Stimulated activated CD8-positive, alpha-beta memory T cell treated with anti-CD3 and anti-CD28 coated beads, Interleukin-15, amount 100 ng/mL, for 1 hour (primary cell): ENCODE measurements at regions not wholly inside any gene's neighbourhood (a gene's known extent, or its start where the extent isn't known, plus 50 kb on each side); places are given as distances from the start of the nearest gene placed in this dataset.

Experiments used
- DNase-seq: peaks from one replicate; pipeline ENCODE4 v3.0.0-alpha.2; 2020; ENCODE audit warnings: low read depth

- no peak for DNase-seq
These were observed 318.7 kb upstream of the RBFOX1 start for GRCh38 chr16:7013990-7014389.

- no peak for DNase-seq
These were observed 328.4 kb upstream of the RBFOX1 start for GRCh38 chr16:7004266-7004665.

- DNase-seq, result no peak
These were observed 339.1 kb upstream of the RBFOX1 start for GRCh38 chr16:6993544-6993943.

GRCh38 chr16:6988846-6989245 lies 343.8 kb upstream of the RBFOX1 start:
- DNase-seq, result no peak

- no peak for DNase-seq
These were observed 354.7 kb upstream of the RBFOX1 start for GRCh38 chr16:6977916-6978315.

GRCh38 chr16:6977291-6977690 lies 355.4 kb upstream of the RBFOX1 start:
- no peak for DNase-seq

- DNase-seq, result no peak
These were observed 355.9 kb upstream of the RBFOX1 start for GRCh38 chr16:6976716-6977115.

GRCh38 chr16:6970171-6970857 lies 362.3 kb upstream of the RBFOX1 start:
- DNase-seq, result no peak

GRCh38 chr16:6969594-6969993 lies 363.1 kb upstream of the RBFOX1 start:
- DNase-seq, result no peak

GRCh38 chr16:6967796-6968320 lies 364.8 kb upstream of the RBFOX1 start:
- DNase-seq, result no peak

- DNase-seq, result no peak
These were observed 365.7 kb upstream of the RBFOX1 start for GRCh38 chr16:6966925-6967324.

GRCh38 chr16:6964679-6965078 lies 368.0 kb upstream of the RBFOX1 start:
- no peak for DNase-seq

GRCh38 chr16:6961704-6962103 lies 370.9 kb upstream of the RBFOX1 start:
- DNase-seq, result no peak

- DNase-seq, result no peak
These were observed 374.5 kb upstream of the RBFOX1 start for GRCh38 chr16:6958184-6958583.

GRCh38 chr16:6957681-6958080 lies 375.0 kb upstream of the RBFOX1 start:
- DNase-seq, result no peak

GRCh38 chr16:6956511-6956910 lies 376.1 kb upstream of the RBFOX1 start:
- DNase-seq, result no peak

GRCh38 chr16:6955303-6955702 lies 377.3 kb upstream of the RBFOX1 start:
- no peak for DNase-seq

GRCh38 chr16:6949240-6949639 lies 383.4 kb upstream of the RBFOX1 start:
- DNase-seq, result no peak

- DNase-seq, result no peak
These were observed 385.4 kb upstream of the RBFOX1 start for GRCh38 chr16:6947291-6947690.

GRCh38 chr16:6946802-6947201 lies 385.8 kb upstream of the RBFOX1 start:
- DNase-seq, result no peak

GRCh38 chr16:6946106-6946505 lies 386.5 kb upstream of the RBFOX1 start:
- no peak for DNase-seq

- no peak for DNase-seq
These were observed 391.7 kb upstream of the RBFOX1 start for GRCh38 chr16:6940968-6941367.

- no peak for DNase-seq
These were observed 395.0 kb upstream of the RBFOX1 start for GRCh38 chr16:6937641-6938040.

GRCh38 chr16:6932871-6933385 lies 399.7 kb upstream of the RBFOX1 start:
- DNase-seq, result no peak
